ENCODE measurements at regions not wholly inside any gene's neighbourhood (a gene's known extent, or its start where the extent isn't known, plus 50 kb on each side); places are given as distances from the start of the nearest gene placed in this dataset.

- DNase-seq = no peak
Observed at GRCh38 chr2:204278454-204278853, 266.8 kb upstream of the PARD3B start.

- no peak for DNase-seq
Observed at GRCh38 chr2:204279819-204280218, 265.5 kb upstream of the PARD3B start.

- no peak for DNase-seq
Observed at GRCh38 chr2:204280262-204280668, 265.0 kb upstream of the PARD3B start.

GRCh38 chr2:204282081-204282480, 263.2 kb upstream of the PARD3B start:
- DNase-seq = no peak

- no peak for DNase-seq
Observed at GRCh38 chr2:204282525-204282924, 262.8 kb upstream of the PARD3B start.

- DNase-seq = no peak
Observed at GRCh38 chr2:204289066-204289465, 256.2 kb upstream of the PARD3B start.

- no peak for DNase-seq
Observed at GRCh38 chr2:204292439-204292838, 252.8 kb upstream of the PARD3B start.

GRCh38 chr2:204293884-204294747, 251.2 kb upstream of the PARD3B start:
- no peak for DNase-seq

- DNase-seq = no peak
Observed at GRCh38 chr2:204298404-204298803, 246.9 kb upstream of the PARD3B start.

- no peak for DNase-seq
Observed at GRCh38 chr2:204299766-204300165, 245.5 kb upstream of the PARD3B start.

GRCh38 chr2:204306667-204307066, 238.6 kb upstream of the PARD3B start:
- DNase-seq = no peak

- no peak for DNase-seq
Observed at GRCh38 chr2:204312105-204312504, 233.2 kb upstream of the PARD3B start.

GRCh38 chr2:204313256-204313655, 232.0 kb upstream of the PARD3B start:
- DNase-seq = no peak

- DNase-seq = no peak
Observed at GRCh38 chr2:204315236-204315662, 230.0 kb upstream of the PARD3B start.

GRCh38 chr2:204317640-204318039, 227.6 kb upstream of the PARD3B start:
- no peak for DNase-seq

GRCh38 chr2:204321027-204321800, 224.1 kb upstream of the PARD3B start:
- no peak for DNase-seq

- no peak for DNase-seq
Observed at GRCh38 chr2:204321910-204322751, 223.1 kb upstream of the PARD3B start.

- peak; percentile 39 to 66 for DNase-seq
Observed at GRCh38 chr2:204325468-204325867, 219.8 kb upstream of the PARD3B start.

GRCh38 chr2:204328373-204328772, 216.9 kb upstream of the PARD3B start:
- no peak for DNase-seq

GRCh38 chr2:204329016-204329415, 216.3 kb upstream of the PARD3B start:
- no peak for DNase-seq

GRCh38 chr2:204329532-204329931, 215.7 kb upstream of the PARD3B start:
- no peak for DNase-seq

- DNase-seq = no peak
Observed at GRCh38 chr2:204331180-204331579, 214.1 kb upstream of the PARD3B start.

GRCh38 chr2:204331988-204332387, 213.3 kb upstream of the PARD3B start:
- no peak for DNase-seq
